ENCODE measurements at regions not wholly inside any gene's neighbourhood (a gene's known extent, or its start where the extent isn't known, plus 50 kb on each side); places are given as distances from the start of the nearest gene placed in this dataset.

GRCh38 chr20:40810332-40811000, 121.4 kb upstream of the MAFB start:
- Histone ChIP-seq H4K20me1 (ENCODE audit: insufficient read depth, low read length) (no peaks in the 10 kb centered on the region), H3K9ac (ENCODE audit: low read length) (no peak overlapping the region), H3K27me3 (ENCODE audit: low read depth, low read length) (peaks cover 41% of the 10 kb centered on the region), H3K4me3 (ENCODE audit: low read length) (no peak overlapping the region), H3K79me2 (ENCODE audit: low read length) (no peaks in the 10 kb centered on the region), H3K4me1 (ENCODE audit: low read length) (no peaks in the 10 kb centered on the region), H3K27ac (ENCODE audit: low read length) (no peak overlapping the region), H2AFZ (ENCODE audit: low read depth, low read length) (no peak overlapping the region), H3K9me3 (ENCODE audit: insufficient read depth, low read length) (no peaks in the 10 kb centered on the region), H3K36me3 (replicated peaks; ENCODE audit: low read depth, low read length) (no peaks in the 10 kb centered on the region), H3K4me2 (ENCODE audit: low read length) (no peak overlapping the region)
- no peak for TF ChIP-seq CTCF (IDR thresholded peaks at IDR 0.05; ENCODE audit: low read depth, low read length)
- no peak for TF ChIP-seq EZH2phosphoT487 (IDR thresholded peaks at IDR 0.05; ENCODE audit: low read depth)

- no peak overlapping the region for H3K9ac ChIP-seq (ENCODE audit: low read length)
- TF ChIP-seq CTCF (IDR thresholded peaks at IDR 0.05; ENCODE audit: low read depth, low read length) (no peak), EZH2phosphoT487 (IDR thresholded peaks at IDR 0.05; ENCODE audit: low read depth) (no peak)
- H3K36me3 ChIP-seq (replicated peaks; ENCODE audit: low read depth, low read length), result no peaks in the 10 kb centered on the region
- H4K20me1 ChIP-seq (ENCODE audit: insufficient read depth, low read length), result no peaks in the 10 kb centered on the region
- no peak overlapping the region for H3K4me3 ChIP-seq (ENCODE audit: low read length)
- no peaks in the 10 kb centered on the region for H3K79me2 ChIP-seq (ENCODE audit: low read length)
- no peaks in the 10 kb centered on the region for H3K9me3 ChIP-seq (ENCODE audit: insufficient read depth, low read length)
- H3K4me2 ChIP-seq (ENCODE audit: low read length), result no peak overlapping the region
- H3K4me1 ChIP-seq (ENCODE audit: low read length), result no peaks in the 10 kb centered on the region
- peaks cover 37% of the 10 kb centered on the region for H3K27me3 ChIP-seq (ENCODE audit: low read depth, low read length)
- no peak overlapping the region for H3K27ac ChIP-seq (ENCODE audit: low read length)
- H2AFZ ChIP-seq (ENCODE audit: low read depth, low read length), result no peak overlapping the region
These were observed 122.0 kb upstream of the MAFB start for GRCh38 chr20:40811004-40811403.

- H3K9me3 ChIP-seq (ENCODE audit: insufficient read depth, low read length), result no peaks in the 10 kb centered on the region
- no peak overlapping the region for H2AFZ ChIP-seq (ENCODE audit: low read depth, low read length)
- H4K20me1 ChIP-seq (ENCODE audit: insufficient read depth, low read length), result no peaks in the 10 kb centered on the region
- no peak overlapping the region for H3K27ac ChIP-seq (ENCODE audit: low read length)
- no peaks in the 10 kb centered on the region for H3K4me1 ChIP-seq (ENCODE audit: low read length)
- no peaks in the 10 kb centered on the region for H3K79me2 ChIP-seq (ENCODE audit: low read length)
- no peak overlapping the region for H3K4me2 ChIP-seq (ENCODE audit: low read length)
- H3K36me3 ChIP-seq (replicated peaks; ENCODE audit: low read depth, low read length), result no peaks in the 10 kb centered on the region
- no peak overlapping the region for H3K4me3 ChIP-seq (ENCODE audit: low read length)
- TF ChIP-seq CTCF (IDR thresholded peaks at IDR 0.05; ENCODE audit: low read depth, low read length) (peak; percentile 31; the same call in 1 of the 2 replicates), EZH2phosphoT487 (IDR thresholded peaks at IDR 0.05; ENCODE audit: low read depth) (no peak)
- peaks cover 30% of the 10 kb centered on the region for H3K27me3 ChIP-seq (ENCODE audit: low read depth, low read length)
- H3K9ac ChIP-seq (ENCODE audit: low read length), result no peak overlapping the region
These were observed 122.8 kb upstream of the MAFB start for GRCh38 chr20:40811660-40812414.

GRCh38 chr20:40812415-40812925, 123.4 kb upstream of the MAFB start:
- Histone ChIP-seq H3K9ac (ENCODE audit: low read length) (no peak overlapping the region), H3K36me3 (replicated peaks; ENCODE audit: low read depth, low read length) (no peaks in the 10 kb centered on the region), H3K4me1 (ENCODE audit: low read length) (no peaks in the 10 kb centered on the region), H3K27ac (ENCODE audit: low read length) (no peak overlapping the region), H3K27me3 (ENCODE audit: low read depth, low read length) (peaks cover 24% of the 10 kb centered on the region), H3K79me2 (ENCODE audit: low read length) (no peaks in the 10 kb centered on the region), H2AFZ (ENCODE audit: low read depth, low read length) (no peak overlapping the region), H3K4me2 (ENCODE audit: low read length) (no peak overlapping the region), H3K4me3 (ENCODE audit: low read length) (no peak overlapping the region), H3K9me3 (ENCODE audit: insufficient read depth, low read length) (no peaks in the 10 kb centered on the region), H4K20me1 (ENCODE audit: insufficient read depth, low read length) (no peaks in the 10 kb centered on the region)
- no peak for TF ChIP-seq CTCF (IDR thresholded peaks at IDR 0.05; ENCODE audit: low read depth, low read length)

Data from OCI-LY3 (cell line).